22Rv1 (cell line): ENCODE measurements at regions not wholly inside any gene's neighbourhood (a gene's known extent, or its start where the extent isn't known, plus 50 kb on each side); places are given as distances from the start of the nearest gene placed in this dataset.
"Not testable (repeated sequence)": the region's sequence is repeated elsewhere in the genome, so short reads cannot be mapped to it uniquely, and the experiment has no call there.

Experiments used
- CTCF ChIP-seq: fragments of 450-650 bp; IDR thresholded peaks from 2 replicates; pipeline ENCODE4 v1.5.1; 2017; ENCODE audit warnings: mild to moderate bottlenecking
- ZFX ChIP-seq: fragments of 450-650 bp; IDR thresholded peaks from 2 replicates; pipeline ENCODE4 v1.6.1; 2017; ENCODE audit warnings: antibody characterized with exemption, borderline replicate concordance

- TF ChIP-seq CTCF, ZFX: not testable (repeated sequence)
These were observed 829.9 kb downstream of the GLUD2 start for GRCh38 chrX:121877337-121877736.
